Embryonic facial prominence (tissue), 1 donor: ENCODE measurements at regions not wholly inside any gene's neighbourhood (a gene's known extent, or its start where the extent isn't known, plus 50 kb on each side); places are given as distances from the start of the nearest gene placed in this dataset.

Experiments used
- DNase-seq: peaks from one replicate; pipeline ENCODE4 v3.0.0-alpha.2; 2016; ENCODE audit errors: extremely low spot score

DNA sequence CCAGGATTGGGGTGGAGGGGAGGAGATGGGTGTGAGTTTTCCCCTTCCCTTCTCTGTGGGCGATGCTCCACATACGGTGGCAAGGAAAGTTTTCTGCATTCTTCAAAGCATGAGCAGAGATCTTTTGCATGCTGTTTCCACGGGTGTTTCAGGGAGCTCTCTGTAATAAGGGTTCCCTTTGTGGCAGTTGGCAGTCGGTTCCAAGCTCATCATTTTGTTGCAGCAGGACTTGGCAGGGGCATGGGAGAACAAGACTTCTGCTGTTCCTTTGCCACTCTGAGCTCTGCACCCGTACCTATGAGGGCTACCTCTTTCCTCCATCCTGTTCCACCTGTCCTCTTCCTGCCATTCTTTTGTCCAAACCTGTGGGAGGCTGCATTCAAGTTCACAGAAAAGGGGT lies 71.3 kb upstream of the SPRED2 start:
- DNase-seq = no peak

DNA sequence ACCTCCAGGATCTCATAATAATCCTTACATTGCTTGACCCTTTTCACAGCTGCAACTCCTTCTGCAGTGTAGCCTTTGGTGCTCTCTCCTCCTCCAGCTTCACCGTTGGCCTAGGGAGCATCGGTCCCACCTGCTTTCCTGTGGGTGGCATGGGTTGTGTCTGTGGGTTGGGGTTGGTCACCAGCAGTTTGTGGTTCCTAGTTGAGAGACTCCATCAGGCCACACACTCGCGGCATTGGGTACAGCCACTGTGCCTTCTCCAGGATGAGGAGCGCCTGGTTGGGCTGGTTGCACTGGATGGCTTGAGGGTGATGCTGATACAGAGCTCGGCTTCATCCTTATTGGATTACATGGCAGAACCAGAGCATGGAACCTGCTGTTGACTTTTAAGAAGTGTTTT lies 69.4 kb upstream of the SPRED2 start:
- no peak for DNase-seq

DNA sequence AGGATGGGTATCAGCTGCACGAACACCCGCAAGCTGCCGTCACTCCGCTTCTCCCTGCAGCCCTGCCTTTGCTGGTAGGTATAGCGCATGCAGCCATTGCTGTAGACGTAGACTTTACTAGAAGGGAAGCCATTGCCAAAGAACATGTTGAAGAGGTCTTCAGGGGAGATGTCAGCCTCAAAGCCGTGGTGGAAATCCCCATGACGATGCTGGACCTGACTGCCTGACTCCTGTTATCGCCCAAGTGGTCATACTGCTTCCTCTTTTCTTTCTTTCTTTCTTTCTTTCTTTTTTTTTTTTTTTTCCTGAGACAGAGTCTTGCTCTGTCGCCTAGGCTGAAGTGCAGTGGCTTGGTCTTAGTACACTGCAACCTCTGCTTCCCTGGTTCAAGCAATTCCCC lies 68.7 kb upstream of the SPRED2 start:
- DNase-seq = no peak

DNA sequence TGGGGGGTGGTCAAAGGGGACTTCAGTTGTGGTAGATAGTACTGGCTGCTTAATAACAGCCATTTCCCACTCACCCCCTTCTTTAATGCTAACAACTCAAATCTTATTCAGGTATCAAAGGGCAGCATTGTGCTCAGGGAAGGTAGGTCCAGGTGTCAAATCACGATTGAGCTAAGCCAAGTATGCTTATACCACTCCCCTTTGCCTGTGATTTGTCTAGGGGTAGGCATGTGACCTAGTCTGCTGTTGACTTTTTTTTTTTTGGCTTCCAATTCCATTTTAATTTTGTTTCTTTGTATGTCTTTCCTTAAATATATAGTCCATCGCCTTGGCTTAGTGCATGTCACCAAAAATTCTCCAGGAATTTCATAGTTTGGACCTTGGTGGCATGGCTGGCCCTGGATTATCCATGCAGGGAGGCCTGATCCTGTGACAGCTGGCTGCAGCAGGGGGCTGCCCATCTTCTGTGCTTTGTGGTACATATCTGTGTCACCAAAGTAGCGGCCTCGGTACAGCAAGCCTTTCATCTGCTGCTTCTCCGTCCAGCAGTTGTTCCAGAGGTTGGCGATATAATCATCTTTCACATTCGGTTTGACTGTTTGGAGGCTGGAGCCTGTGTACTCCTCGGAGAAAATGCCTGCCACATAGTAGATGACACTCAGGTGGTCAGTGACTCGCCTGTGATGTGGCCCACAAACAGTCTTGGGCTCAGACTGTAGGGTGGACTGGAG lies 68.1 kb upstream of the SPRED2 start:
- no peak for DNase-seq

DNA sequence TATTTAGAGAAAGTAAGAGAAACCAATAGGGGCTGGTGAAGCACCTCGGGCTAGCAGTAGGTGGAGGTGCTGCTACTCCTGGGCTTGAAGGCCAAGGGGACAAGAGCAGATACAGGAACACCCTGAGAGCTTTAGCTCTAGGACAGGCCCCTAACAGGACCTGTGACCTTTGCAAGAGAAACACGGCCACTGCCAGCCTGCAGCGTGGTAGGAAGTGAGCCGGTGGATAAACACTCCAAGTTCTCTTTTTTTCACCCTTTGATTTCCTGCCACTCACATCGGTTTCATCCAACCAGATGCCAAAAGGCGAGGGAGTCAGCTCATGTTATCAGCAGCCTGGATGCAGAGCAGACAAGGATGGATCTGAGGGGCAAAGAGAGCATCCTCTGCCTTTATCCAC lies 66.8 kb upstream of the SPRED2 start:
- no peak for DNase-seq

DNA sequence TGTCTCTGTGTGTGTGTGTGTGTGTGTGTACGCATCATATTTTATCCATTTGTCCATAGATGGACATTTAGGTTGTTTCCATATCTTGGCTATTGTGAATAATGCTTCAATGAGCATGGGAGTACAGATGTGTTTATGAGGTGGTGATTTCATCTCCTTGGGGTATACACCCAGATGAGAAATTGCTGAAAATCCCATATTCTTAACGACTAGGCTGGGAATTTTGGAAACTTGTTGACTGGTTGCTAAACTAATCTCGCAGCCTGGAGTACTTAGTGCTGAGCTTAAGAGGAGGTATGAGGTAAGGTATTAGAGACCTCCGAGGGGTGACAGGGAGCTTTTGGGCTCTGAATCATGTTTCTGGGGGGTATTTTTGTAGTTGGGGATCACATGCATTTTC lies 66.0 kb upstream of the SPRED2 start:
- no peak for DNase-seq

DNA sequence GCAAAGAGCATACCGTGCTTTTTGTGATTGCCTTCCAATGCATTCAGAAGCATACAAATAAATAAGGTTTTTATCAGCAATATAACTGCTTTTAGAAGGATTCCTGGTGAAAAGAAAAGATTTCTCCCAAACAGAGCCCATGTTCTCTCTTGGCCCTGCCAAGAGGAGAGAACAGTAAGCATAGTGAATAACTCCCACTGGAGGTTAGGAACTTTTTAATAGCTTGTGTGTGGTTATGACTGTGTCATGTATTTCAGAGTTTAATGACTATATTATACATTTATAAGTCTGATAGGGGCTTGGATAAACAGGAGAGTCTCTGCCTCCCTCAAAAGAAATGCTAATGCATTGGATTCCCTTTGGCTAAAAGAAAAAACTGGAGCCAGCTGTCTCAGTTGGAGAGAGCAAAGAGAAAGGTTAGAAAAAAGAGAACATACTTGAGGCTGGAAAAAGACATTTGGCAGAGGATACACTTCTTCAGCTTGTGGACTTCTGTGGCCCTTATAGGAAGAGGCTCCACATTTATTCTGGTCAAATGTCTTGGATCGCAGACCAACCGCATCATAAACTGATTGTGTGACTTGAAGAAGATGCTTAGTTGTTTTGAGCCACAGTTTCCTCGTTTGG lies 63.0 kb upstream of the SPRED2 start:
- DNase-seq = no peak

DNA sequence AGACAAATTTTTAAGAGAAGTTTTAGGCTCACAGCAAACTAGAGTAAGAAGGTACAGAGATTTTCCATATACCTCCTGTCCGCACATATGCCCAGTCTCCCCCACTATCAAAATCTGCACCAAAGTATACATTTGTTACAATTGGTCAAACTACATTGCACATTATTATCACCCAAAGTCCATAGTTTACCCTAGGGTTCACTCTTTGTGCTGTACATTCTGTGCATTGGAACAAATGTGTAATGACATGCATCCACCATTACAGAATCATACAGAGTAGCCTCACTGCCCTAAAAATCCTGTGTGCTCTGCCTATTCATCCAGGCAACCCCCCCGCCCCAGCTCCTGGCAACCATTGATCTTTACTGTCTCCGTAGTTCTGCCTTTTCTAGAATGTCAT lies 61.7 kb upstream of the SPRED2 start:
- DNase-seq = no peak

DNA sequence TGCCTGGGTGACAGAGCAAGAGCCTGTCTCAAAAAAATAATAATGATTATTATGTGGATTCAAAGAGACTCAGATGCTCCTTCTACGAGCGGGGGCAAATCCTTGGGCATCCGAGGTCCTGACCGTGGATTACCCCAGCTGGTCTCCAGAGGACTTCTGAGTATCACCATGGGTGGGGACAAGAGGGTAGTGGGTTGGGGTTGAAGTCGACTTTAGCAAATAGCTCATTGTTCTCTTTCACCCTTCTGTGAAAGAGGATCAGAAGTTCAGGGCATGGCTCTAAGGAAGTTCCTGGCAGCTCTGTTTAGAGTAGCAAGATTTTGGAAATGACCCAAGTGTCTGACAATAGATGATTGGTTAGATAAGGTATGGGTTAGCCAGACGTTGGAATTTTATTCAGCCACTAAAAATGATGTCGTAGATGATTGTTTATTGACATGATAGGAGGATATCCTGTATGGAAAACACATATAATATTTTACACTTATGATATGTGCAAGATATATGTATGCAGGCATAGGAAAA lies 59.0 kb upstream of the SPRED2 start:
- DNase-seq = no peak

DNA sequence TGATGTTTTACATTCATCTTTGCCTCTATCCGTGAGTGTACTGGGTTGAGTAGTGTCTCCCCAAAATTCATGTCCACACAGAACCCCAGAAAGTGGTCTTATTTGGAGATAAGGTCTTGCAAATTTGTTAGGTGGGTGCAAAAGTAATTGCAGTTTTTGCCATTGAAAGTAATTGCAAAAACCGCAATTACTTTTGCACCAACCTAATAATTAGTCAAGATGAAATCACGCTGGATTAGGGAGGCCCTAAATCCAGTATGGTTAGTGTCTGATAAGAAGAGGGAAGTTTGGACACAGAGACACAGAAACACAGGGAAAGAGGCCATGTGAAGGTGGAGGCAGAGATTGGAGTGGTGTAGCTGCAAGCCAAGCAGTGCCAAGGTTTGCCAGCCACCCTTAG lies 57.8 kb upstream of the SPRED2 start:
- no peak for DNase-seq

DNA sequence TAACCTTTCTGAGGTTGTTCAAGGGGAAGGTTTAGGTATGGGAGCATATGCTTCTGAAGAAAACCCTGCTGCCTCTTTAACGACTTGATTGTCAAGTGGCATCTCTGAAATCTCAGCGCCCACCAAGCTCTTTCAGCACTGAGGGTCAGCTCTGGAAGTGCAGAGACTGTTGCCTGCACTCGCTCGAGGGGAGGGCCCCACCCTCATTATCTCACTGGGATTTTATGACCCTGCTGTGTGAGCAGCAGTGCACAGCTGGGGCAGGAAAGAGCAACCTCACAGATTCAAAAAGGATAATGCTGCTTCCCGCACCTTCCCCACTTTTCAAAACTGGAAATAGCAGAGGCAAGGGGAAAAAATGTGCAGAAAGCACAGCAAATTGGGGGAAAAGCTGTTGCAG lies 56.9 kb upstream of the SPRED2 start:
- no peak for DNase-seq

DNA sequence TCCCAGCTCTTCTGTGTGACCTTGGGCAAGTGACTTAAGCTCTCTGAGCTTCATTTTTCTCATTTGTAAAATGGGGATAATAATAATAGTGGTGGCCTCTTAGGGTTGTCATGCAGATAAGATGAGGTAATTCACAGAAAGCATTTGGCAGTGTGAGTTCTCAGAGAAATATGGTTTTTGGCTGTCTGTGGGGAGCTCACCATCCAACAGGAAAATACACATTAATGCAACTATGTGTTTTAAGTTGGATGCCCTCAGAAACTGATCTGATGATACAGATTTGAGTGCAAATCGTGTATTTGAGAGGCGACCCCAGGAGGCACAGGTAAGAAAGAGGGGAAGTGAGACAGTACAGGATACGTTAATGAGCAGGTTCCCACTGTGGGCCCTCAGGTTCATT lies 56.1 kb upstream of the SPRED2 start:
- DNase-seq = no peak

DNA sequence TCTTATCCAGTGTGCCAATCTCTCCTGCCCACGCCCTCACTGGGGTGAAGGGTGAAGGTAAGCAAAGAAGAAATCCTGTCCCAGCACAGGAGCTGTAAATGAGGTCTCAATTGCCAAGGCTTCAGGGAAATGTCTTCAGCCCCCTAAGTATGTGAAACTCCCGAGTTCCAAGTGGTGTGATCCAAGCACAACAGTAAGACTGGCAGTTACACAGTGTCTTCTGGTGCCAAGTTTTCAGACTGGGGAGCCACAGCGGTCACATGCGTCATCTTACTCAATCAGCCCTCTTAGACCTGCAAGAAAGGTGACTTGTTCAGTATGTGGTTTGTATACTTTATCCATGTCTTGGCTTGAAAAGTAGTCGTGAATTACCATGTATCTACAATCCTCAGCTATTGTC lies 55.0 kb upstream of the SPRED2 start:
- DNase-seq = no peak

DNA sequence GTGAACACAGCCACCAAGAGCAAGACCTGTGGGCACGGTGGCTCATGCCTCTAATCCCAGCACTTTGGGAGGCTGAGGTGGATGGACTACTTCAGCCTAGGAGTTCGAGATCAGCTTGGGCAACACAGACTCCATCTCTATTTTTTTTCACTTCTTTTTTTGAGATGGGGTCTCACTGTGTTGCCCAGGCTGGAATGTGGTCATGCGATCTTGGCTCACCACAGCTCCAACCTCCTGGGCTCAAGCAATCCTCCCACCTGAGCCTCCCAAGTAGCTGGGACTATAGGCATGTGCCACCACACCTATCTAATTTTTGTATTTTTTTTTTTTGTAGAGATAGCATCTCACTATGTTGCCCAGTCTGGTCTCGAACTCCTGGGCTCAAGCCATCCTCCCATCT lies 54.4 kb upstream of the SPRED2 start:
- DNase-seq = no peak

DNA sequence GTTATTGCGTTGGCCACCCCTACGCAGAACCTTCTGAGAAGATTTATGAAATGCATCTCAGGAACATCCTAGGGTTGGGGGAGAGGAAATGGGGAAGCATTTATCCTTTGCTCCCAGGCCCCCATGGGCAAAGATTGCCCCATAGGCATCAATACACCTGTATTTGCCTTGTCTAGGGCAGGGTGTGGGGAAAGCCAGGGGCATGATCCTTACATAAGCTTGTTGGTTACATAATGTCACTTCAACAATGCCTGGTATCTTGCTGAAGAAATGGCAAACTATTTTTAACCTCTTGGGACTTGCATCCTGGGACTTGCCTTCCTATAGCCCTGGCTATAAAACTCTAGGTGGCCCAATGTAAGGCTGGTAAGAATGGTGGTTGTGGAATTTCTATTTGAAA lies 53.9 kb upstream of the SPRED2 start:
- DNase-seq = no peak

DNA sequence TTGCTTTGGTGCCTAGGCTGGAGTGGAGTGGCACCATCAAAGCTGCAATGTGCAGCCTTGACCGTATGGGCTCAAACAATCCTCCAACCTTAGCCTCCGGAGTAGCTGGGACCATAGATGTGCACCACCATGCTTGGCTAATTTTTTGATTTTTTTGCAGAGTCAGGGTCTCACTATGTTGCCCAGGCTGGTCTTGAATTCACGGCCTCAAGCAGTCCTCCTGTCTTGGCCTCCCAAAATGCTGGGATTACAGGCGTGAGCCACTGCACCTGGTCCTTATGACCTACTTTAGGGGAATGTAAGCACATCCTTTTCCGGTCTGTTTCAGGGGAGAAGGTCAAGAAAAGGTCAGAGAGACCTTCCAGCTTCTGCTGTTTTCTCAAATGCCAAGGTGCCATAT lies 53.4 kb upstream of the SPRED2 start:
- DNase-seq = no peak

DNA sequence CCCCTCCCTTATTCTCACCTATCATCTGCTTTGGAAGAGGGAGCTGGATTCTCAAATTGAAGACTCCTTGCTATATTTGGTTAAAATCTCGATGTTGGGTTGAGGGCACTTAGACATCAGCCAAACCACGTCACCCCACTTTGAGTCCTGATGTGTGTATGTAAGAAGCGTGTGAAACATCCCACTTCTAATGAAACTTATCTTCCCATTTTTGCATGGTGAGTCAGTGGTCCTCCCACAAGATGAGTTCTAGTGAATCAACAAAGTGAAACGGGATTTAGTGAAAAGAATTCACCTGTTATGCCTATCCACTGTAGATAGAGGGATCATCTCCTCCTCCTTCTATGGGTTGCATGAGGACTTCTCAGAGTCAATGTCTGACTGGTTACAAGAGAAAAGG lies 51.4 kb upstream of the SPRED2 start:
- no peak for DNase-seq

DNA sequence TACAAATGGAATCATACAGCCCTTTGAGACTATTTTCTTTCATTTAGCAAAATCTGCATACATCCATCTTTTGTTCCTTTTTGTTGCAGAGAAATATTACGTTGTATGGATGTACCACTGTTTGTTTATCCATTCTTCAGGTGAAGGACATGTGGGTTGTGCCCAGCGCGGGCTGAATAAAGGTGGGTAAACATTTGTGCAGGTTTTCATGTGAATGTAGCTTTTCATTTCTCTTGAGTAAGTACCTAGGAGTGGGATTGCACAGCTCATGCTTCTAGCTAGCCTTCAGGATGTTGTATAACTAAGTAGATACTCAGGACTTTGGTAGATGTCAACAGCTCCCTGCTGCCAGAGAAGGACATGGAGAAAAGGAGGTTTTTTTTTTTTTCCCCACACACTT lies 50.6 kb upstream of the SPRED2 start:
- no peak for DNase-seq
